GM18505 (cell line): ENCODE measurements at regions not wholly inside any gene's neighbourhood (a gene's known extent, or its start where the extent isn't known, plus 50 kb on each side); places are given as distances from the start of the nearest gene placed in this dataset.
"Not testable (repeated sequence)": the region's sequence is repeated elsewhere in the genome, so short reads cannot be mapped to it uniquely, and the experiment has no call there.

Experiments
- ATAC-seq: cut with Tn5 transposase; IDR thresholded peaks from one replicate; pipeline ENCODE4 v1.9.1; 2021; ENCODE audit not compliant: unreplicated experiment

GRCh38 chr1:146654763-146655162 is 283.4 kb upstream of the NBPF12 start:
- ATAC-seq: not testable (repeated sequence)

- not testable (repeated sequence) for ATAC-seq
Measured at GRCh38 chr1:146645978-146646604, 292.0 kb upstream of the NBPF12 start.

GRCh38 chr1:146641534-146641933 is 296.6 kb upstream of the NBPF12 start:
- ATAC-seq: not testable (repeated sequence)

- not testable (repeated sequence) for ATAC-seq
Measured at GRCh38 chr1:146640671-146641070, 297.5 kb upstream of the NBPF12 start.

- ATAC-seq: not testable (repeated sequence)
Measured at GRCh38 chr1:146630302-146630701, 307.8 kb upstream of the NBPF12 start.

- not testable (repeated sequence) for ATAC-seq
Measured at GRCh38 chr1:146618582-146618981, 319.5 kb upstream of the NBPF12 start.

DNA sequence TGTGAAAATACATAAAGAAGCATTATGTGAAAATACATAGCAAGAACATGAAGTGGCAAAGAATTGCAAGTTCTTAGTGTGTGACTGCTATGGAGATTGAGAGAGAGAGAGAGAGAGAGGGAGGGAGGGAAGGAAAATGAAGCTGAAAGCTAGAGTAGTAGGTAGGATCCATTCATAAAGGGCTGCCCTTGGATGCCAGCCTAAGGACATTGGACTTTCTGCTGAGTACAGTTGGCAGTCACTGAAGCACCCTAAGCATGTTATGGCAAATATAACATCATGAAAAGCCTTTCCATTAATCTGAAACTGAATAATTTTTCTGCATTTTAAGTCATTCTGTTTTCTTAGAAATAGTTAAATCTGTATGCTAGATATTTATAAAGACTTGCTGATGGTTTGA is 333.4 kb upstream of the NBPF12 start:
- not testable (repeated sequence) for ATAC-seq

- ATAC-seq: not testable (repeated sequence)
Measured at GRCh38 chr1:146600720-146601307, 337.3 kb upstream of the NBPF12 start.

DNA sequence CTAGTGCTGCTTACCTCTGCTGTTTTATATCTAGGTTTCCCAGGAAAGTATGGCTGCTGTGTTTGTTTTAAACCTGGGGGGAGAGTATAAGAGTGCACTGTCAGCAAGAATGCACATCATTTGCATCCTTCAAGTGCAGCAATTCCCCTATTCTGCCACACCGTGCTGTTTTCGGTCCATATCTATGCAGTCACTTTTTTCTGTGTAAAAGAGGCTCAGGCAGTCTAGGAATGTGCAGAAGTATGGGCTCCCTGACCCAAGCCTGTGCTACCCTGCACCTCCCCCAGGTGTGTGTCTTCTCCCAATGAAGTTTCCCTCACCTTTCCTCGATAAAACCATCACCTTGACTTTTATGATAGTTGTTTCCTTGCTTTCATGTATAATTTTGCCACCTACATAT is 338.2 kb upstream of the NBPF12 start:
- ATAC-seq: not testable (repeated sequence)

DNA sequence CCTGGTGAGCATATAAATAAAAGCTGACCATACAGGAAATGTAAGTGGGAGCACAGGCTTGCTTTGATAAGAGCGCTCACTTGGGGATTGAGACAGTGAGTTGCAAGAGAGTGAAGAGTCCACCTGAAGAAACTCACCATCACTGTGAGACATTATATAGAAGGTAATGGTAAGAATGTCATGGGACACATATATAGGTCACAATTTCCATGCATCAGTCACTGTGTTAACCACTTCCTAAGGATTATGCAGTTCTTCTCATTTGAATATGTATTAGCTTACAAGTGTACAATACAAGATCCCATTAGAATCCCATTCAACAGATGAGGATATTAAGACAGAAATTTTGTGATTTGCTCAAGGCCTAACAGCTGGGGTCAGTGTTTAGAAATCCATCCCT is 352.4 kb upstream of the NOTCH2NLA start:
- not testable (repeated sequence) for ATAC-seq

DNA sequence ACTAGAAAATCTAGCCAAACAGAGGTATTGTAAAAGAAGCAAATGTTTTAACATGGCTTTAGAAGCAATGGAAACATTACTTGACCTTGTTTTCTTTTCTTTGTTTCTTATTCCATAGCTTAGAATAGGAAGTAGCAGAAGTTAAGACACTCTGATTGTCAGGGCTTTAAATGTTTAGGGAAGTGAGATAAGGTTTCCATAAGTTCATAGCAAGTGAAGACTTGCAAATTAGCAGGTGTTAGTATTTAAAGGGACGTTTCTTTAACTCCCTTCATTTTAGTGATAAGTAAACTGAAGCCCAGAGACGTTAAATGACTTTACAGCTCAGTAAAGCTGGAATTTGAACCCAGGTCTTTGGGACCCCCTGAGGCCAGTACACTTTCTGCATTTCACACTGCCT is 338.7 kb upstream of the NOTCH2NLA start:
- ATAC-seq: not testable (repeated sequence)

- ATAC-seq: not testable (repeated sequence)
Measured at GRCh38 chr1:146558032-146558431, 329.2 kb upstream of the NOTCH2NLA start.

DNA sequence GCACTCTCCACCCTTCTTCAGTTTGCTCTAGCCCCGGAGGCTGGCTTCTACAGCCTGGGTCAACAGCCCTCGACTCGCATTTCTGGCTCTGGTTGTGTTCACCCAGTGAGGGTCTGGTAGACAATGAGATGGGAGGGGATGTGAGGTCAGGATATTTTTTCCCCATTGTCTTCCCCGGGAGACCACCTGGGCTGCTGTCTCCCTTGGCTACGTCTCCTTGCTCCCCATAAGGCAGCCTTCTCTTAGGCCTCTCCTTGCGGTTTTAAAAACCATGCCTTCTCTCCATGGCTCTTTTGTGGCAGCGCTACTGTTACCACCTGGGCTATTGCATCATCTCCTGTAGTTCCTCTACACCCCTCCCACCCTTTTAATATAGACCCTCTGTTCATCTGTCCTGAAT is 327.6 kb upstream of the NOTCH2NLA start:
- not testable (repeated sequence) for ATAC-seq

DNA sequence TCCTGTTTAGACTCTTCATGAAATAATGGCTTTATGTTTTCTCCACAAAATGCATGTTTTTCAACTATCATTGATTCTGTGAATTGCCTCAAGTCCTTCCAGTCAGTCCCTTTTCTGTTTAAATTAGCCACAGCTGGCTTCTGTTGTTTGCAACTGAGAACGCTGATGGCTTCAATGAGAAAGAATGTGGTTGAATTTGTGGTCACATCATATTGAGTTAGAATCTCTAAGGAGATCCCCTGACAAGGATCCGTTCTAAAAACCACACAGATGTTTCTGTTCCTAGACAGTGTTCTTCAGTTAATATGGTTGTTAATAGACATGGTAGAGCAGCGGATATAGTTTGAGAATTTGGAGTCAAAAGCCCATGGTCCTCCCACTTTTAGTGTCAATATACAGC is 323.6 kb upstream of the NOTCH2NLA start:
- not testable (repeated sequence) for ATAC-seq

DNA sequence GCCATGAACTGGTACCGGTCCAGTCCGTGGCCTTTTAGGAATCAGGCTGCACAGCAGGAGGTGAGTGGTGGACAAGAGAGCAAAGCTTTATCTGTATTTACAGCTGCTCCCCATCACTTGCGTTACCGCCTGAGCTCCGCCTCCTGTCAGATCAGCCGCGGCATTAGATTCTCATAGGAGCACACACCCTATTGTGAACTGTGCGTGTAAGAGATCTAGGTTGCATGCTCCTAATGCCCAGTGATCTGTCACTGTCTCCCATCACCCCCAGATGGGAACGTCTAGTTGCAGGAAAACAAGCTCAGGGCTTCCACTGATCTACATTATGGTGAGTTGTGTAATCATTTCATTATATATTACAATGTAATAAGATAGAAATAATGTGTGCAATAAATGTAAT is 319.9 kb upstream of the NOTCH2NLA start:
- ATAC-seq: not testable (repeated sequence)

DNA sequence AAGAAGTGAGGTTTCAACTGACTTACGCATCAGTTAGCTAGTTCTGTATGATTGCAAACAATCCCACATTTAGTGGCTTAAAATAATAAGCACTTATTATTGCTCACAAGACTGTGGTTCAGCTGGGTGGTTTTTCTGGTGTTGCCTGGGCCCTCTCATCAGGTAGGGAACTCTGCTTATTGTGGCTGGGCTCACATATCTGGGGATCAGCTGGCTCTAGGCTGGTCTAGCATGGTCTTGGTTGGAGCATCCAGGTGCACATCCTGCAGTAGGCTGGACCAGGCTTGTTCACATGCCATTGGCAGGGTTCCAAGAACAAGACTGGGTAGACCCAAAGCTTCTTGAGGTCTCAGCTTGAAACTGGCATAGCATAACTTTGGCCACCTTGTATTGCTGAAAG is 317.4 kb upstream of the NOTCH2NLA start:
- not testable (repeated sequence) for ATAC-seq

GRCh38 chr1:146537775-146538373 is 309.1 kb upstream of the NOTCH2NLA start:
- ATAC-seq: not testable (repeated sequence)

DNA sequence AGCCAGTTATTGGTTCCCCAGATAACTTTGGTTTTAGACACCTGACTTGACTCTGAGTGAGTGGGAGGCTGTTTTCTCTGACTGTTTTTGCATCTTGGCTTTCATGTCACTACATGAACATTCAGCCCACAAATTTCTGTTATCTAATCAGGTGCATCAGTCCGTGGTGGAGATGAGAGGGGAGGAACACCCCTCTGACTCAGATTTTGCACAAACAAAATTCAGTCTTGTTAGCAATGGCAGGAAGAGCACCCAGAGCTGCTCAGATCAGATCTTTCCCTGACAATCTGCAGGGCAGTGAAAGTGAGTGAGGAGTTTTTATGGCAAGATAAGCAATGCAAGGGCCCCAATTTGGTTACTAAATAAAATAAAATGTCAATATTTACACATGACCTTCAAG is 307.2 kb upstream of the NOTCH2NLA start:
- ATAC-seq: not testable (repeated sequence)

DNA sequence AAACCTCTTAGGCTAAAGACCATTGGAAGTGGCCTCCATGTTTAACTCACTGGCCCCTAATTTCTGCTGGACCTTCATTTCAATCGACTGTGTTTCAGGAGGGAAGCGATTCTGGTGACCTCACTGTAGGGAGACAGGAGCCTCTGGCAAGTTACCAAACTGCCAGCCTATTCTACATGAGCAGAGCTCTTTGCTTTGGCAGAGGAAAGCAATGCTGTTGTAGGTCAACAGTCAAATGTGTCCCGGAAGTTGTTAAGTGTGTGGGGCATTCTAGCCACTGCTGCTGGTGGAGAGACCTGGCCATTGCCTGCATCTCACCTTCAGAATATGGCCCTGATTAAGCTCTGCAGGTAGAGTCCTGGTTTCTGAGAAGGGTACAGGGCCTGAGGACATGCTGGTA is 306.8 kb upstream of the NOTCH2NLA start:
- ATAC-seq: not testable (repeated sequence)

DNA sequence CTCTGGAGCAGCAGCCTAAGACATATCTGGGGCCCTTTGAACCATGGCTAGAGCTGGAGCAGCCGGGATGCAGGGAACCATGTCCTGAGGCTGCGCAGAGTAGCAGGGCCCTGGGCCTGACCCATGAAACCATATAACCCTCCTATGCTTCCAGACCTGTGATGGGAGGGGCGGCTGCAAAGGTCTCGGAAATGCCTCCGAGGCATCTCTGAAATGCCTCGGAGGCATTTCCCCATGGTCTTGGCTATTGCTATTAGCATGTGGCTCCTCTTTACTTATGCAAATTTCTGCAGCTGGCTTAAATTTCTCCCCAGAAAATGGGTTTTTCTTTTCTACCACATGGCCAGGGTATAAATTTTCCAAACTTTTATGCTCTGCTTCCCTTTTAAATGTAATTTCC is 302.1 kb upstream of the NOTCH2NLA start:
- ATAC-seq: not testable (repeated sequence)

DNA sequence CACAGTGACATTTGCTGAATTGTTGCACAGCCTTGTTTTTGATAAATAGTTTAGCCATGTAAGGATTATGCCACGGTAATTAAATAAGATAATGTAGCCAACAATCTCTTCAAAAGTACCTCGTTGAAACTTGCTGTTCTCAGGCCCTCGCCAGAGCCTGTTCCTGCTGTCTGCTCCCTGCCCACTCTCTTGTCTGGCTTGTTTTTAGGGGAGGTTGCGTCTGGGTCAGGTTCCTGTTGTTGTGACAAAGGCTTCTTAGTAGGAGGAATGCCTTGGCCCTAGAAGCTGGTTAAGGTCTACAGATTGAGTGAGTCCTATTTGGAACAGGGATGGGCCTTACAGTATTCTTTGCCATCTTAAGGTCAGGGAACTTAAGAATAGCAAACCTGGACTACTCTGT is 294.0 kb upstream of the NOTCH2NLA start:
- ATAC-seq: not testable (repeated sequence)

DNA sequence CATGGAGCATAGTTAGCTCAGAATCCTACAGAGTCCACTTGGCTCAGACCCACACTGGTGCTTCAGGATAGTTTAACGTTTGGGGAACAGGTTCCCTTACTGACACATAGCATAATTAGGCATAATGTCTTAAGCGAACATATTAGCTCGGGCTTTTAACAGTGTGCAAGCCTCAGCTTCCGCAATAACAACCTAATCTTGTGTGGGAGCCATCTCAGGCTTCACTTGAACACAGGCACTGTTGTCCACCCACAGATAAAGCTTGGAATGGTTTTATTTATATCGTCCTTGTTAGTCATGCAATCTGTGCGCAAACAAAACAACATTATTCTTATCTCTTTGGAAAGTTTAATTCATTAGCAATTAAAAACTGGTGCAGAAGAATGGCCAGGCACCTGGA is 293.5 kb upstream of the NOTCH2NLA start:
- ATAC-seq: not testable (repeated sequence)
